Small intestine (tissue), 7 donors: ENCODE measurements at regions not wholly inside any gene's neighbourhood (a gene's known extent, or its start where the extent isn't known, plus 50 kb on each side); places are given as distances from the start of the nearest gene placed in this dataset.

Source experiments
- DNase-seq, 2 donors: peaks; one replicate each; pipeline versions ENCODE4 v3.0.0 to v3.0.0-alpha.2; 2013
- FAIRE-seq: peaks from 2 replicates; lab custom pipeline; 2012; peaks lifted over from hg19 to GRCh38; lab: Jason Lieb, UNC
- H3K27ac ChIP-seq, 3 donors: one replicate each; pipeline ENCODE4 v1.5.1; 2013; ENCODE audit warnings: low read length in 2 of 3, mild to moderate bottlenecking in 2 of 3, control low read depth in 1 of 3, inconsistent platforms in 1 of 3, low read depth in 1 of 3, moderate library complexity in 1 of 3
- H3K27me3 ChIP-seq, 3 donors: one replicate each; pipeline ENCODE4 v1.6.1; 2013; ENCODE audit warnings: low read length in 3 of 3, inconsistent platforms in 1 of 3; ENCODE audit not compliant: control insufficient read depth in 3 of 3, insufficient read depth in 3 of 3
- H3K36me3 ChIP-seq, 3 donors: one replicate each; pipeline ENCODE4 v1.6.1; 2013; ENCODE audit warnings: low read length in 3 of 3, inconsistent platforms in 1 of 3, low read depth in 1 of 3, mild to moderate bottlenecking in 1 of 3, moderate library complexity in 1 of 3; ENCODE audit not compliant: control insufficient read depth in 3 of 3, insufficient read depth in 2 of 3
- H3K4me1 ChIP-seq, 3 donors: one replicate each; pipeline ENCODE4 v1.6.1; 2013; ENCODE audit warnings: low read length in 2 of 3, inconsistent platforms in 1 of 3, low read depth in 1 of 3, mild to moderate bottlenecking in 1 of 3, moderate library complexity in 1 of 3; ENCODE audit not compliant: control insufficient read depth in 3 of 3, insufficient read depth in 2 of 3
- H3K4me3 ChIP-seq, 3 donors: one replicate each; pipeline ENCODE4 v1.5.1; 2013; ENCODE audit warnings: low read length in 3 of 3, control low read depth in 1 of 3, inconsistent platforms in 1 of 3, low read depth in 1 of 3, mild to moderate bottlenecking in 1 of 3, moderate library complexity in 1 of 3
- H3K9me3 ChIP-seq, 2 donors: one replicate each; pipeline ENCODE4 v1.6.1; 2013; ENCODE audit warnings: low read depth in 1 of 2, low read length in 1 of 2; ENCODE audit not compliant: control insufficient read depth in 2 of 2, insufficient read depth in 1 of 2
- WGBS, 3 donors: extraction: QIAGEN DNeasy Blood & Tissue Kit; methylation state at CpG; one replicate each; pipeline ENCODE4 v1.1.7; 2013; 5-methylcytosine and 5-hydroxymethylcytosine counted together
- donor health status: healthy with polysubstance abuse.
- donor health status: control.
- donor health status: control.
- donor health status: Bipolar disorder and iron deficiency.
- donor health status: healthy.

GRCh38 chr15:81752974-81753373 is 292.8 kb downstream of the MEX3B start:
- Histone ChIP-seq H3K4me3 (no peak overlapping the region), H3K27ac (no peak overlapping the region), H3K4me1 (peaks cover 0 to 3% (median 0%) of the 10 kb centered on the region in 3 donors), H3K27me3 (no peaks in the 10 kb centered on the region), H3K36me3 (no peaks in the 10 kb centered on the region), H3K9me3 (no peaks in the 10 kb centered on the region)
- 56 to 63% (median 57%) methylated on average over 4 of the region's 4 CpGs for WGBS, 3 donors
- DNase-seq (no peak), FAIRE-seq (no peak)

GRCh38 chr15:81752546-81752942 is 293.3 kb downstream of the MEX3B start:
- no peaks in the 10 kb centered on the region for H3K27me3 ChIP-seq
- peaks cover 0 to 3% (median 0%) of the 10 kb centered on the region in 3 donors for H3K4me1 ChIP-seq
- FAIRE-seq (no peak), DNase-seq (peak; percentile 28 to 54)
- no peak overlapping the region for H3K27ac ChIP-seq
- H3K9me3 ChIP-seq, result no peaks in the 10 kb centered on the region
- no peaks in the 10 kb centered on the region for H3K36me3 ChIP-seq
- WGBS, 3 donors, result 20 to 32% (median 25%) methylated on average over 3 of the region's 3 CpGs
- H3K4me3 ChIP-seq, result no peak overlapping the region

GRCh38 chr15:81751816-81752545 is 293.8 kb downstream of the MEX3B start:
- no peak for FAIRE-seq

GRCh38 chr15:81751256-81751655 is 294.6 kb downstream of the MEX3B start:
- Histone ChIP-seq H3K27ac (no peak overlapping the region), H3K9me3 (no peaks in the 10 kb centered on the region), H3K27me3 (no peaks in the 10 kb centered on the region), H3K4me1 (peaks cover 0 to 3% (median 0%) of the 10 kb centered on the region in 3 donors), H3K4me3 (no peak overlapping the region), H3K36me3 (no peaks in the 10 kb centered on the region)
- no peak for DNase-seq
- no peak for FAIRE-seq
- WGBS, 3 donors, result 75 to 86% (median 85%) methylated on average over 7 of the region's 7 CpGs

More at GRCh38 chr15:81751816-81752545, 293.8 kb downstream of the MEX3B start:
- H3K4me3 ChIP-seq, result no peak overlapping the region
- no peaks in the 10 kb centered on the region for H3K27me3 ChIP-seq
- no peaks in the 10 kb centered on the region for H3K9me3 ChIP-seq
- no peak overlapping the region for H3K27ac ChIP-seq
- WGBS, 3 donors, result 62 to 67% (median 65%) methylated on average over 6 of the region's 6 CpGs
- DNase-seq, result no peak
- peaks cover 0 to 3% (median 0%) of the 10 kb centered on the region in 3 donors for H3K4me1 ChIP-seq
- H3K36me3 ChIP-seq, result no peaks in the 10 kb centered on the region

GRCh38 chr15:81749716-81750375 is 296.0 kb downstream of the MEX3B start:
- Histone ChIP-seq H3K4me3 (no peak overlapping the region), H3K4me1 (peaks cover 0 to 3% (median 0%) of the 10 kb centered on the region in 3 donors), H3K9me3 (no peaks in the 10 kb centered on the region), H3K27ac (no peak overlapping the region), H3K36me3 (no peaks in the 10 kb centered on the region), H3K27me3 (no peaks in the 10 kb centered on the region)
- no peak for FAIRE-seq
- DNase-seq, result no peak
- WGBS, 3 donors, result 67 to 75% (median 69%) methylated on average over 26 of the region's 26 CpGs

GRCh38 chr15:81747482-81747881 is 298.3 kb downstream of the MEX3B start:
- H3K27ac ChIP-seq, result no peak overlapping the region
- WGBS, 3 donors, result 41 to 55% (median 48%) methylated on average over 2 of the region's 2 CpGs
- H3K27me3 ChIP-seq, result no peaks in the 10 kb centered on the region
- H3K4me1 ChIP-seq, result no peaks in the 10 kb centered on the region
- H3K36me3 ChIP-seq, result no peaks in the 10 kb centered on the region
- DNase-seq (no peak), FAIRE-seq (no peak)
- no peaks in the 10 kb centered on the region for H3K9me3 ChIP-seq
- H3K4me3 ChIP-seq, result no peak overlapping the region

GRCh38 chr15:81747026-81747425 is 298.8 kb downstream of the MEX3B start:
- DNase-seq, result no peak
- Histone ChIP-seq H3K4me3 (no peak overlapping the region), H3K4me1 (no peaks in the 10 kb centered on the region), H3K36me3 (no peaks in the 10 kb centered on the region), H3K9me3 (no peaks in the 10 kb centered on the region), H3K27me3 (no peaks in the 10 kb centered on the region), H3K27ac (no peak overlapping the region)
- FAIRE-seq, result no peak
- 62 to 67% (median 63%) methylated on average over 3 of the region's 3 CpGs for WGBS, 3 donors

- FAIRE-seq (no peak), DNase-seq (no peak)
- no peaks in the 10 kb centered on the region for H3K36me3 ChIP-seq
- H3K27me3 ChIP-seq, result no peaks in the 10 kb centered on the region
- H3K4me1 ChIP-seq, result no peaks in the 10 kb centered on the region
- H3K9me3 ChIP-seq, result peaks cover 0 to 3% of the 10 kb centered on the region in 2 donors
- H3K27ac ChIP-seq, result no peak overlapping the region
- 82 to 92% (median 83%) methylated on average over 4 of the region's 4 CpGs for WGBS, 3 donors
- no peak overlapping the region for H3K4me3 ChIP-seq
Observed at GRCh38 chr15:81744364-81744763, 301.5 kb downstream of the MEX3B start.
